ENCODE measurements at regions not wholly inside any gene's neighbourhood (a gene's known extent, or its start where the extent isn't known, plus 50 kb on each side); places are given as distances from the start of the nearest gene placed in this dataset.
A peak's percentile ranks its signal among the peaks of the same experiment; 100 is the strongest.
"Not testable (repeated sequence)": the region's sequence is repeated elsewhere in the genome, so short reads cannot be mapped to it uniquely, and the experiment has no call there.

- no peak for DNase-seq (ENCODE audit: low read depth)
Observed at GRCh38 chr6:81026041-81026553, 726.4 kb downstream of the TENT5A start.

- DNase-seq (ENCODE audit: low read depth): no peak
Observed at GRCh38 chr6:81023709-81024108, 728.8 kb downstream of the TENT5A start.

GRCh38 chr6:81023007-81023582 lies 729.4 kb downstream of the TENT5A start:
- DNase-seq (ENCODE audit: low read depth): no peak

GRCh38 chr6:81017586-81017985 lies 734.9 kb downstream of the TENT5A start:
- DNase-seq (ENCODE audit: low read depth): not testable (repeated sequence)

GRCh38 chr6:81003894-81004293 lies 748.6 kb downstream of the TENT5A start:
- no peak for DNase-seq (ENCODE audit: low read depth)

GRCh38 chr6:81003156-81003555 lies 749.3 kb downstream of the TENT5A start:
- peak; percentile 29 for DNase-seq (ENCODE audit: low read depth)

- no peak for DNase-seq (ENCODE audit: low read depth)
Observed at GRCh38 chr6:81002126-81002525, 750.4 kb downstream of the TENT5A start.

- DNase-seq (ENCODE audit: low read depth): no peak
Observed at GRCh38 chr6:80991316-80991715, 761.2 kb downstream of the TENT5A start.

GRCh38 chr6:80988892-80989291 lies 763.6 kb downstream of the TENT5A start:
- DNase-seq (ENCODE audit: low read depth): no peak

GRCh38 chr6:80988286-80988685 lies 764.2 kb downstream of the TENT5A start:
- DNase-seq (ENCODE audit: low read depth): no peak

- DNase-seq (ENCODE audit: low read depth): not testable (repeated sequence)
Observed at GRCh38 chr6:80981226-80981625, 771.3 kb downstream of the TENT5A start.

GRCh38 chr6:80976336-80976735 lies 776.1 kb downstream of the TENT5A start:
- peak; percentile 57 for DNase-seq (ENCODE audit: low read depth)

- DNase-seq (ENCODE audit: low read depth): no peak
Observed at GRCh38 chr6:80974579-80974978, 777.9 kb downstream of the TENT5A start.

GRCh38 chr6:80969439-80969838 lies 783.0 kb downstream of the TENT5A start:
- DNase-seq (ENCODE audit: low read depth): peak; percentile 25

- DNase-seq (ENCODE audit: low read depth): no peak
Observed at GRCh38 chr6:80967609-80968008, 784.9 kb downstream of the TENT5A start.

- no peak for DNase-seq (ENCODE audit: low read depth)
Observed at GRCh38 chr6:80962382-80962781, 790.1 kb downstream of the TENT5A start.

GRCh38 chr6:80961166-80961565 lies 791.3 kb downstream of the TENT5A start:
- DNase-seq (ENCODE audit: low read depth): no peak

- no peak for DNase-seq (ENCODE audit: low read depth)
Observed at GRCh38 chr6:80959034-80959433, 793.4 kb downstream of the TENT5A start.

- peak; percentile 21 for DNase-seq (ENCODE audit: low read depth)
Observed at GRCh38 chr6:80956898-80957297, 795.6 kb downstream of the TENT5A start.

GRCh38 chr6:80952479-80952878 lies 800.0 kb downstream of the TENT5A start:
- peak; percentile 46 for DNase-seq (ENCODE audit: low read depth)

- DNase-seq (ENCODE audit: low read depth): no peak
Observed at GRCh38 chr6:80946402-80946801, 806.1 kb downstream of the TENT5A start.

- DNase-seq (ENCODE audit: low read depth): no peak
Observed at GRCh38 chr6:80942911-80943310, 809.6 kb downstream of the TENT5A start.

GRCh38 chr6:80940976-80941375 lies 811.5 kb downstream of the TENT5A start:
- DNase-seq (ENCODE audit: low read depth): no peak

- no peak for DNase-seq (ENCODE audit: low read depth)
Observed at GRCh38 chr6:80940571-80940970, 811.9 kb downstream of the TENT5A start.
